ENCODE measurements at regions not wholly inside any gene's neighbourhood (a gene's known extent, or its start where the extent isn't known, plus 50 kb on each side); places are given as distances from the start of the nearest gene placed in this dataset.

- Histone ChIP-seq H2AK9ac (replicated peaks; ENCODE audit: low read depth, low read length, poor library complexity) (no peak overlapping the region), H2BK15ac (ENCODE audit: low read depth, low read length) (no peak overlapping the region), H3K18ac (ENCODE audit: low read depth, low read length) (no peak overlapping the region), H3K27me3 (ENCODE audit: control insufficient read depth, insufficient read depth, low read length) (no peaks in the 10 kb centered on the region), H3K4ac (ENCODE audit: low read depth, low read length) (no peak overlapping the region), H3K4me1 (ENCODE audit: control insufficient read depth, insufficient read depth, low read length) (no peaks in the 10 kb centered on the region; the same call in 1 of the 2 replicates), H3K27ac (ENCODE audit: insufficient read depth, low read length) (no peak overlapping the region), H3K79me1 (ENCODE audit: low read depth in 1 of 2, low read length in 2 of 2) (no peaks in the 10 kb centered on the region), H3K23ac (ENCODE audit: low read depth, low read length) (no peak overlapping the region), H3K9ac (ENCODE audit: low read depth, low read length) (no peak overlapping the region), H3K4me3 (ENCODE audit: insufficient read depth, low read depth, low read length) (no peak overlapping the region), H3K4me2 (ENCODE audit: low read depth, low read length) (peak overlapping the region; percentile 45; the same call in 1 of the 2 replicates), H3K9me3 (ENCODE audit: control insufficient read depth, insufficient read depth, low read length) (no peaks in the 10 kb centered on the region; the same call in 1 of the 2 replicates), H2BK20ac (ENCODE audit: low read depth, low read length) (no peak overlapping the region), H4K8ac (ENCODE audit: low read depth in 2 of 2, low read length in 2 of 2) (no peak overlapping the region), H3K36me3 (ENCODE audit: control insufficient read depth, insufficient read depth, low read length) (no peaks in the 10 kb centered on the region), H2AK5ac (ENCODE audit: low read depth, low read length) (no peak overlapping the region), H3K56ac (ENCODE audit: extremely low read depth, insufficient read depth, low read length) (no peak overlapping the region), H4K20me1 (ENCODE audit: insufficient read depth, low read length) (no peaks in the 10 kb centered on the region), H3K9me1 (ENCODE audit: insufficient read depth, low read length) (no peaks in the 10 kb centered on the region), H4K5ac (ENCODE audit: low read depth, low read length) (no peak overlapping the region), H3K14ac (replicated peaks; ENCODE audit: low read depth, low read length) (no peak overlapping the region), H4K91ac (ENCODE audit: insufficient read depth, low read depth, low read length) (no peak overlapping the region), H2AFZ (replicated peaks; ENCODE audit: low read length, poor library complexity) (no peak overlapping the region), H2BK120ac (ENCODE audit: low read depth, low read length) (no peak overlapping the region), H2BK5ac (ENCODE audit: low read depth, low read length, poor library complexity, severe bottlenecking) (no peak overlapping the region)
- intact Hi-C loops (cut with micrococcal nuclease) (no loop called here), dilution Hi-C loops (cut with HindIII; ENCODE audit: low sequenced_read_pairs, unreplicated experiment) (no loop called here), in situ Hi-C loops (cut with MboI; ENCODE audit: low sequenced_read_pairs) (no loop called here)
- DNase-seq (peak; percentile 52), ATAC-seq (ENCODE audit: low read depth) (peak; percentile 89)
- no TSS peak for BruUV-seq (replicated peaks)
- ChIA-PET POLR2A (ENCODE audit: unreplicated experiment) (no interaction called here), CTCF (no interaction called here)
- TF ChIP-seq MAFK (IDR thresholded peaks at IDR 0.05; ENCODE audit: low read depth, low read length), result no peak
- no peak for TF ChIP-seq FOS (IDR thresholded peaks at IDR 0.05; ENCODE audit: low read depth, low read length)
- TF ChIP-seq MAZ (IDR thresholded peaks at IDR 0.05; ENCODE audit: borderline replicate concordance, low read depth, low read length), result no peak
- TF ChIP-seq RAD21 (IDR thresholded peaks at IDR 0.05; ENCODE audit: low read length), result no peak
- no peak for TF ChIP-seq CTCF (conservative IDR thresholded peaks at IDR 0.05; ENCODE audit: low read depth, low read length)
- TF ChIP-seq MXI1 (IDR thresholded peaks at IDR 0.05; ENCODE audit: borderline replicate concordance, low read depth, low read length), result no peak
These were observed 2220.3 kb upstream of the AGA start for GRCh38 chr4:179662522-179662921.

All from IMR-90 (cell line).